Right lobe of liver (tissue), 6 donors: ENCODE measurements at regions not wholly inside any gene's neighbourhood (a gene's known extent, or its start where the extent isn't known, plus 50 kb on each side); places are given as distances from the start of the nearest gene placed in this dataset.

Experiments used
- ATAC-seq, 4 donors: fragments of 200-7000 bp; cut with Tn5 transposase; one replicate each; pipeline ENCODE4 v1.9.1; 2020; ENCODE audit warnings: mild to moderate bottlenecking in 4 of 4, moderate library complexity in 4 of 4
- DNase-seq, 3 donors: peaks; one replicate each; pipeline ENCODE4 v3.0.0-alpha.2; 2020
- H3K27ac ChIP-seq, 3 donors: fragments of 200-600 bp; one replicate each; pipeline ENCODE4 v1.8.0; 2022
- H3K27me3 ChIP-seq, 2 donors: fragments of 200-600 bp; one replicate each; pipeline ENCODE4 v1.8.0; 2022
- H3K36me3 ChIP-seq, 4 donors: fragments of 200-600 bp; sonication (generic) in 1 of 4; one replicate each; pipeline versions ENCODE4 v1.5.1 to v1.8.0; 2017 to 2022; ENCODE audit warnings: control low read depth in 1 of 4
- H3K4me1 ChIP-seq, 4 donors: fragments of 200-600 bp; sonication (generic) in 1 of 4; one replicate each; pipeline versions ENCODE4 v1.5.1 to v1.8.0; 2017 to 2022; ENCODE audit warnings: control low read depth in 1 of 4
- H3K4me3 ChIP-seq, 3 donors: fragments of 200-600 bp; one replicate each; pipeline ENCODE4 v1.8.0; 2022
- H3K9me3 ChIP-seq, 4 donors: fragments of 200-600 bp; sonication (generic) in 1 of 4; one replicate each; pipeline versions ENCODE4 v1.5.1 to v1.8.0; 2017 to 2022; ENCODE audit warnings: control low read depth in 1 of 4
- CTCF ChIP-seq, 4 donors: fragments of 200-600 bp in 3 of 4; fragments of 450-650 bp in 1 of 4; IDR thresholded peaks; one replicate each; pipeline versions ENCODE4 v1.5.1 to v1.8.0; 2016 to 2022; ENCODE audit warnings: antibody characterized with exemption in 4 of 4, mild to moderate bottlenecking in 2 of 4
- POLR2A ChIP-seq: fragments of 450-650 bp; IDR thresholded peaks from one replicate; pipeline ENCODE4 v1.6.1; 2017; ENCODE audit warnings: antibody characterized with exemption, mild to moderate bottlenecking
- WGBS: methylation state at CpG from one replicate; pipeline ENCODE4 v1.1.6; 2018; ENCODE audit warnings: low coverage, low lambda C conversion rate; ENCODE audit not compliant: insufficient coverage; ENCODE audit errors: missing lambda C conversion rate; 5-methylcytosine and 5-hydroxymethylcytosine counted together
- intact Hi-C, 2 donors: fragments of 100-400 bp; cut with DNase I; formaldehyde crosslinking; loops; one replicate each; pipeline versions ENCODE4 v1.11.2 to v1.14.1; 2022
- donor health status: DM: no; HTN: yes; CAD: no.
- donor health status: DM: no; HTN: no; CAD: no.
- donor health status: DM: no; HTN: no; CAD: no.
- donor health status: DM: no; HTN: yes; CAD: no.
- donor health status: DM: no; HTN: yes; CAD: no.

- no peaks in the 10 kb centered on the region for H3K27me3 ChIP-seq
- H3K4me1 ChIP-seq = no peaks in the 10 kb centered on the region
- WGBS = 77% methylated on average over 2 of the region's 2 CpGs
- H3K36me3 ChIP-seq = no peaks in the 10 kb centered on the region
- no peak overlapping the region for H3K27ac ChIP-seq
- TF ChIP-seq POLR2A (no peak), CTCF (IDR thresholded peaks at IDR 0.05) (no peak)
- no peak overlapping the region for H3K4me3 ChIP-seq
- no peak for ATAC-seq
- no peaks in the 10 kb centered on the region for H3K9me3 ChIP-seq
- DNase-seq = no peak
- intact Hi-C loops = no loop called here
These were observed 414.6 kb downstream of the RFPL4B start for GRCh38 chr6:112761740-112762139.

- no peak overlapping the region for H3K4me3 ChIP-seq
- H3K27ac ChIP-seq = no peak overlapping the region
- ATAC-seq (no peak), DNase-seq (no peak)
- H3K4me1 ChIP-seq = no peaks in the 10 kb centered on the region
- intact Hi-C loops = no loop called here
- 60% methylated on average over 1 of the region's 2 CpGs for WGBS
- no peaks in the 10 kb centered on the region for H3K27me3 ChIP-seq
- H3K9me3 ChIP-seq = no peaks in the 10 kb centered on the region
- H3K36me3 ChIP-seq = no peaks in the 10 kb centered on the region
- TF ChIP-seq CTCF (IDR thresholded peaks at IDR 0.05) = no peak
- no peak for TF ChIP-seq POLR2A
These were observed 417.2 kb downstream of the RFPL4B start for GRCh38 chr6:112764377-112764776.

GRCh38 chr6:112770308-112770707 lies 423.2 kb downstream of the RFPL4B start:
- no peak for TF ChIP-seq POLR2A
- no peak for TF ChIP-seq CTCF (IDR thresholded peaks at IDR 0.05)
- Histone ChIP-seq H3K9me3 (no peaks in the 10 kb centered on the region), H3K27ac (no peak overlapping the region), H3K36me3 (no peaks in the 10 kb centered on the region), H3K4me1 (no peaks in the 10 kb centered on the region), H3K27me3 (no peaks in the 10 kb centered on the region), H3K4me3 (no peak overlapping the region)
- ATAC-seq (no peak), DNase-seq (no peak)
- intact Hi-C loops = no loop called here
- 21% methylated on average over 2 of the region's 2 CpGs for WGBS

- Histone ChIP-seq H3K4me1 (no peaks in the 10 kb centered on the region), H3K9me3 (no peaks in the 10 kb centered on the region), H3K4me3 (no peak overlapping the region), H3K27ac (no peak overlapping the region), H3K36me3 (no peaks in the 10 kb centered on the region), H3K27me3 (no peaks in the 10 kb centered on the region)
- no peak for DNase-seq
- 0% methylated on average over 1 of the region's 1 CpG for WGBS
- intact Hi-C loops = no loop called here
- TF ChIP-seq CTCF (IDR thresholded peaks at IDR 0.05) (no peak), POLR2A (no peak)
- no peak for ATAC-seq
These were observed 426.1 kb downstream of the RFPL4B start for GRCh38 chr6:112773187-112773586.

GRCh38 chr6:112774319-112774718 lies 427.2 kb downstream of the RFPL4B start:
- Histone ChIP-seq H3K4me3 (no peak overlapping the region), H3K27ac (no peak overlapping the region), H3K27me3 (no peaks in the 10 kb centered on the region), H3K36me3 (no peaks in the 10 kb centered on the region), H3K4me1 (no peaks in the 10 kb centered on the region), H3K9me3 (no peaks in the 10 kb centered on the region)
- intact Hi-C loops = no loop called here
- DNase-seq (no peak), ATAC-seq (no peak)
- WGBS = 81% methylated on average over 4 of the region's 4 CpGs
- TF ChIP-seq POLR2A (no peak), CTCF (IDR thresholded peaks at IDR 0.05) (no peak)
